Natural killer cell (primary cell): ENCODE measurements at regions not wholly inside any gene's neighbourhood (a gene's known extent, or its start where the extent isn't known, plus 50 kb on each side); places are given as distances from the start of the nearest gene placed in this dataset.

Experiments used
- ATAC-seq, 3 donors: fragments of 150-1000 bp in 2 of 3; fragments of 200-7000 bp in 1 of 3; cut with Tn5 transposase; 1 replicate in 1 of 3; 2 replicates in 2 of 3; pipeline ENCODE4 v1.10.0; 2021; ENCODE audit warnings: mild to moderate bottlenecking in 2 of 3, moderate library complexity in 2 of 3
- DNase-seq, 2 donors: peaks; one replicate each; pipeline versions ENCODE4 v3.0.0 to v3.0.0-alpha.2; 2013 to 2021; ENCODE audit warnings: mixed read lengths in 1 of 2
- H3K27ac ChIP-seq: one replicate; pipeline ENCODE4 v1.5.1; 2013; ENCODE audit warnings: mild to moderate bottlenecking, low read length
- H3K27me3 ChIP-seq: one replicate; pipeline ENCODE4 v1.6.1; 2013; ENCODE audit warnings: low read length; ENCODE audit not compliant: control insufficient read depth, insufficient read depth
- H3K36me3 ChIP-seq: one replicate; pipeline ENCODE4 v1.6.1; 2013; ENCODE audit warnings: low read length; ENCODE audit not compliant: control insufficient read depth, insufficient read depth
- H3K4me1 ChIP-seq: one replicate; pipeline ENCODE4 v1.6.1; 2013; ENCODE audit warnings: low read length; ENCODE audit not compliant: control insufficient read depth, insufficient read depth
- H3K4me3 ChIP-seq: one replicate; pipeline ENCODE4 v1.5.1; 2013; ENCODE audit warnings: low read length
- H3K9me3 ChIP-seq: one replicate; pipeline ENCODE4 v1.6.1; 2013; ENCODE audit warnings: low read length; ENCODE audit not compliant: control insufficient read depth, insufficient read depth
- H3K27ac Mint-ChIP-seq, 2 donors: one replicate each; pipeline ENCODE4 v1.8.0; 2022; ENCODE audit warnings: mild to moderate bottlenecking in 2 of 2, mixed read lengths in 2 of 2, moderate library complexity in 1 of 2
- H3K27me3 Mint-ChIP-seq, 2 donors: one replicate each; pipeline ENCODE4 v1.8.0; 2022; ENCODE audit warnings: low read depth in 2 of 2, mixed read lengths in 2 of 2
- H3K36me3 Mint-ChIP-seq: one replicate; pipeline ENCODE4 v1.8.0; 2022; ENCODE audit warnings: mixed read lengths
- H3K4me1 Mint-ChIP-seq, 2 donors: one replicate each; pipeline ENCODE4 v1.8.0; 2022; ENCODE audit warnings: mixed read lengths in 2 of 2
- H3K4me3 Mint-ChIP-seq: one replicate; pipeline ENCODE4 v1.8.0; 2022; ENCODE audit warnings: mild to moderate bottlenecking, moderate library complexity, mixed read lengths
- H3K9me3 Mint-ChIP-seq, 2 donors: one replicate each; pipeline ENCODE4 v1.8.0; 2022; ENCODE audit warnings: mixed read lengths in 2 of 2
- WGBS: methylation state at CpG from one replicate; pipeline ENCODE4 v1.1.7; 2013; ENCODE audit warnings: missing lambda C conversion rate; ENCODE audit not compliant: insufficient coverage; 5-methylcytosine and 5-hydroxymethylcytosine counted together
- intact Hi-C: fragments of 100-400 bp; cut with micrococcal nuclease; formaldehyde crosslinking; loops from one replicate; pipeline ENCODE4 v1.14.2; 2022
- TF ChIP-seq, protein P1 (sequence below): fragments of 200-600 bp; IDR thresholded peaks from one replicate; pipeline ENCODE4 v1.8.0; 2022; ENCODE audit warnings: antibody characterized with exemption

DNA sequence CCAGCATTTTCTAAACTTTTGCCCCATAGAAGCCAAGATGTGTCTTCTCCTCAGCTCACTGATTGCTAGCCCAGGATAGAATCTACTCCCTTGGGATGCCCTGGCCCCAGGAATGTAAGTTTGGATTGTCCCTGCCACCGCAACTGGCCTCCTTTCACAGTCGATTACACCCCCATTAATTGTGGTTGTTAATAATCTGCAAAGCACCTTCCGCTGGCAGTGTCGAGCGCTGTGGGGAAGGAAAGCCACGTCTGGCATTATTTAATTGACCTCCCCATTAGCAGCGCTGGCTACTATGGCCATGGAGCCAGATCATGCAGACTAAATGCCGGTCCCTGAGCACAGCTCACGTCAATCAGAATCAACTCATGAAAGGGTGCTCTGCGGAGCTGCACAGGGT lies 597.3 kb upstream of the PLXNA2 start:
- intact Hi-C loops, result no loop called here
- WGBS, result 92% methylated on average over 10 of the region's 10 CpGs
- Mint-ChIP-seq H3K27me3 (no peaks in the 10 kb centered on the region), H3K4me3 (no peak overlapping the region), H3K9me3 (peaks cover 2 to 13% of the 10 kb centered on the region in 2 donors), H3K4me1 (no peaks in the 10 kb centered on the region), H3K27ac (no peak overlapping the region), H3K36me3 (no peaks in the 10 kb centered on the region)
- DNase-seq (no peak), ATAC-seq (no peak)
- TF ChIP-seq, protein P1, sequence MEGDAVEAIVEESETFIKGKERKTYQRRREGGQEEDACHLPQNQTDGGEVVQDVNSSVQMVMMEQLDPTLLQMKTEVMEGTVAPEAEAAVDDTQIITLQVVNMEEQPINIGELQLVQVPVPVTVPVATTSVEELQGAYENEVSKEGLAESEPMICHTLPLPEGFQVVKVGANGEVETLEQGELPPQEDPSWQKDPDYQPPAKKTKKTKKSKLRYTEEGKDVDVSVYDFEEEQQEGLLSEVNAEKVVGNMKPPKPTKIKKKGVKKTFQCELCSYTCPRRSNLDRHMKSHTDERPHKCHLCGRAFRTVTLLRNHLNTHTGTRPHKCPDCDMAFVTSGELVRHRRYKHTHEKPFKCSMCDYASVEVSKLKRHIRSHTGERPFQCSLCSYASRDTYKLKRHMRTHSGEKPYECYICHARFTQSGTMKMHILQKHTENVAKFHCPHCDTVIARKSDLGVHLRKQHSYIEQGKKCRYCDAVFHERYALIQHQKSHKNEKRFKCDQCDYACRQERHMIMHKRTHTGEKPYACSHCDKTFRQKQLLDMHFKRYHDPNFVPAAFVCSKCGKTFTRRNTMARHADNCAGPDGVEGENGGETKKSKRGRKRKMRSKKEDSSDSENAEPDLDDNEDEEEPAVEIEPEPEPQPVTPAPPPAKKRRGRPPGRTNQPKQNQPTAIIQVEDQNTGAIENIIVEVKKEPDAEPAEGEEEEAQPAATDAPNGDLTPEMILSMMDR, result no peak
- no peak overlapping the region for H3K4me3 ChIP-seq
- no peaks in the 10 kb centered on the region for H3K27me3 ChIP-seq
- H3K4me1 ChIP-seq, result no peaks in the 10 kb centered on the region
- H3K9me3 ChIP-seq, result no peaks in the 10 kb centered on the region
- no peaks in the 10 kb centered on the region for H3K36me3 ChIP-seq
- no peak overlapping the region for H3K27ac ChIP-seq

GRCh38 chr1:208842451-208842850 lies 598.3 kb upstream of the PLXNA2 start:
- H3K27me3 ChIP-seq, result no peaks in the 10 kb centered on the region
- Mint-ChIP-seq H3K36me3 (no peaks in the 10 kb centered on the region), H3K27me3 (no peaks in the 10 kb centered on the region), H3K27ac (no peak overlapping the region), H3K9me3 (peaks cover 2 to 13% of the 10 kb centered on the region in 2 donors), H3K4me3 (no peak overlapping the region), H3K4me1 (no peaks in the 10 kb centered on the region)
- DNase-seq (no peak), ATAC-seq (no peak)
- WGBS, result 92% methylated on average over 3 of the region's 3 CpGs
- no peaks in the 10 kb centered on the region for H3K36me3 ChIP-seq
- no peak overlapping the region for H3K27ac ChIP-seq
- H3K4me1 ChIP-seq, result no peaks in the 10 kb centered on the region
- H3K4me3 ChIP-seq, result no peak overlapping the region
- intact Hi-C loops, result no loop called here
- TF ChIP-seq, protein P1, result no peak
- no peaks in the 10 kb centered on the region for H3K9me3 ChIP-seq

DNA sequence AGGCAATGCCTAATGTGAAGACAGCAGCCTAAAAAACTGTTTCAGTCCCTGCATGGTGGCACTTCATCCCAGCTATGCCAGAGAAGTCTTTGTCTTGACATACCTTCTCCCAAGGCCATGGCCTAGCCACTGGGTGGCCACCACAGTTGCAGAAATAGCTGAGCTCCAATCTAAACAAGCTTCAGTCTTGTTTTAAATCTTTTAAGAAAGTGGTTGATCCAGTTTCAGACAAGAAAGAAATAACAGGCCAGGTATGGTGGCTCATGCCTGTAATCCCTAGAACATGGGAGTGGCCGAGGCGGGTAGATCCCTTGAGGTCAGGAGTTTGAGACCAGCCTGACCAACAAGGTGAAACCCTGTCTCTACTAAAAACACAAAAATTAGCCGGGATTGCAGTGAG lies 600.0 kb upstream of the PLXNA2 start:
- Mint-ChIP-seq H3K36me3 (no peaks in the 10 kb centered on the region), H3K27ac (no peak overlapping the region), H3K9me3 (peaks cover 2 to 11% of the 10 kb centered on the region in 2 donors), H3K4me1 (no peaks in the 10 kb centered on the region), H3K4me3 (no peak overlapping the region), H3K27me3 (no peaks in the 10 kb centered on the region)
- no peaks in the 10 kb centered on the region for H3K36me3 ChIP-seq
- H3K9me3 ChIP-seq, result no peaks in the 10 kb centered on the region
- no peak overlapping the region for H3K27ac ChIP-seq
- intact Hi-C loops, result no loop called here
- H3K4me3 ChIP-seq, result no peak overlapping the region
- no peak for DNase-seq
- WGBS, result 94% methylated on average over 2 of the region's 3 CpGs
- H3K4me1 ChIP-seq, result no peaks in the 10 kb centered on the region
- H3K27me3 ChIP-seq, result no peaks in the 10 kb centered on the region
- ATAC-seq, result no peak
- TF ChIP-seq, protein P1, result no peak

GRCh38 chr1:208848854-208849253 lies 604.7 kb upstream of the PLXNA2 start:
- Histone ChIP-seq H3K27ac (no peak overlapping the region), H3K9me3 (no peaks in the 10 kb centered on the region), H3K4me3 (no peak overlapping the region), H3K36me3 (no peaks in the 10 kb centered on the region), H3K4me1 (no peaks in the 10 kb centered on the region), H3K27me3 (no peaks in the 10 kb centered on the region)
- Mint-ChIP-seq H3K27ac (no peak overlapping the region), H3K4me1 (no peaks in the 10 kb centered on the region), H3K27me3 (no peaks in the 10 kb centered on the region), H3K9me3 (peaks cover 0 to 7% of the 10 kb centered on the region in 2 donors), H3K36me3 (no peaks in the 10 kb centered on the region), H3K4me3 (no peak overlapping the region)
- DNase-seq (no peak), ATAC-seq (no peak)
- intact Hi-C loops, result no loop called here
- TF ChIP-seq, protein P1, result no peak
- WGBS, result no CpG with 5 or more reads among the region's 1 CpG
